ENCODE measurements at regions not wholly inside any gene's neighbourhood (a gene's known extent, or its start where the extent isn't known, plus 50 kb on each side); places are given as distances from the start of the nearest gene placed in this dataset.
"Not testable (repeated sequence)": the region's sequence is repeated elsewhere in the genome, so short reads cannot be mapped to it uniquely, and the experiment has no call there.

- no peak for DNase-seq
Observed at GRCh38 chr11:97610854-97611253, 1221.0 kb downstream of the JRKL start.

- DNase-seq = no peak
Observed at GRCh38 chr11:97611345-97611744, 1221.5 kb downstream of the JRKL start.

GRCh38 chr11:97614606-97615005, 1224.8 kb downstream of the JRKL start:
- DNase-seq = no peak

- DNase-seq = no peak
Observed at GRCh38 chr11:97615546-97615945, 1225.7 kb downstream of the JRKL start.

GRCh38 chr11:97617031-97617430, 1227.2 kb downstream of the JRKL start:
- no peak for DNase-seq

- no peak for DNase-seq
Observed at GRCh38 chr11:97620007-97620406, 1230.2 kb downstream of the JRKL start.

GRCh38 chr11:97621282-97621681, 1231.5 kb downstream of the JRKL start:
- no peak for DNase-seq

- no peak for DNase-seq
Observed at GRCh38 chr11:97622795-97623194, 1233.0 kb downstream of the JRKL start.

GRCh38 chr11:97636741-97637140, 1246.9 kb downstream of the JRKL start:
- DNase-seq = not testable (repeated sequence)

GRCh38 chr11:97637701-97638100, 1247.9 kb downstream of the JRKL start:
- no peak for DNase-seq

- no peak for DNase-seq
Observed at GRCh38 chr11:97638641-97639224, 1248.9 kb downstream of the JRKL start.

- DNase-seq = no peak
Observed at GRCh38 chr11:97641988-97642387, 1252.2 kb downstream of the JRKL start.

GRCh38 chr11:97645736-97646135, 1255.9 kb downstream of the JRKL start:
- DNase-seq = no peak

GRCh38 chr11:97656356-97656755, 1266.5 kb downstream of the JRKL start:
- DNase-seq = no peak

GRCh38 chr11:97657852-97658251, 1268.0 kb downstream of the JRKL start:
- no peak for DNase-seq

- no peak for DNase-seq
Observed at GRCh38 chr11:97667057-97667456, 1277.2 kb downstream of the JRKL start.

GRCh38 chr11:97683733-97684132, 1293.9 kb downstream of the JRKL start:
- no peak for DNase-seq

- no peak for DNase-seq
Observed at GRCh38 chr11:97684486-97685439, 1295.0 kb downstream of the JRKL start.

GRCh38 chr11:97685695-97686094, 1295.9 kb downstream of the JRKL start:
- no peak for DNase-seq

GRCh38 chr11:97687111-97687510, 1297.3 kb downstream of the JRKL start:
- DNase-seq = no peak

GRCh38 chr11:97691061-97691460, 1301.2 kb downstream of the JRKL start:
- no peak for DNase-seq

- DNase-seq = no peak
Observed at GRCh38 chr11:97702951-97703350, 1313.1 kb downstream of the JRKL start.

- DNase-seq = no peak
Observed at GRCh38 chr11:97703851-97704250, 1314.0 kb downstream of the JRKL start.

- not testable (repeated sequence) for DNase-seq
Observed at GRCh38 chr11:97705441-97705840, 1315.3 kb upstream of the CNTN5 start.

All from DMS79 (cell line).